GM21619 (cell line): ENCODE measurements at regions not wholly inside any gene's neighbourhood (a gene's known extent, or its start where the extent isn't known, plus 50 kb on each side); places are given as distances from the start of the nearest gene placed in this dataset.
A peak's percentile ranks its signal among the peaks of the same experiment; 100 is the strongest.

Source experiments
- ATAC-seq: cut with Tn5 transposase; IDR thresholded peaks from one replicate; pipeline ENCODE4 v1.9.1; 2021; ENCODE audit not compliant: unreplicated experiment

- no peak for ATAC-seq
Measured at GRCh38 chr11:104291646-104292045, 127.7 kb upstream of the PDGFD start.

GRCh38 chr11:104286129-104286528 is 122.2 kb upstream of the PDGFD start:
- ATAC-seq: no peak

GRCh38 chr11:104279587-104279986 is 115.6 kb upstream of the PDGFD start:
- ATAC-seq: no peak

- ATAC-seq: no peak
Measured at GRCh38 chr11:104275992-104276391, 112.0 kb upstream of the PDGFD start.

- no peak for ATAC-seq
Measured at GRCh38 chr11:104260456-104260855, 96.5 kb upstream of the PDGFD start.

- no peak for ATAC-seq
Measured at GRCh38 chr11:104259121-104259610, 95.2 kb upstream of the PDGFD start.

GRCh38 chr11:104256525-104256924 is 92.6 kb upstream of the PDGFD start:
- ATAC-seq: no peak

- ATAC-seq: peak; percentile 88
Measured at GRCh38 chr11:104254347-104254746, 90.4 kb upstream of the PDGFD start.

- no peak for ATAC-seq
Measured at GRCh38 chr11:104246590-104246989, 82.6 kb upstream of the PDGFD start.

- ATAC-seq: no peak
Measured at GRCh38 chr11:104238916-104239315, 75.0 kb upstream of the PDGFD start.

GRCh38 chr11:104225047-104225446 is 61.1 kb upstream of the PDGFD start:
- ATAC-seq: no peak

GRCh38 chr11:104222464-104222863 is 58.5 kb upstream of the PDGFD start:
- ATAC-seq: no peak

- ATAC-seq: no peak
Measured at GRCh38 chr11:104221455-104221854, 57.5 kb upstream of the PDGFD start.

GRCh38 chr11:104219096-104219495 is 55.1 kb upstream of the PDGFD start:
- no peak for ATAC-seq

- ATAC-seq: no peak
Measured at GRCh38 chr11:104214517-104214916, 50.6 kb upstream of the PDGFD start.
